NCI-H2196 treated with DMSO at 0.1 percent for 48 hours (cell line): ENCODE measurements at regions not wholly inside any gene's neighbourhood (a gene's known extent, or its start where the extent isn't known, plus 50 kb on each side); places are given as distances from the start of the nearest gene placed in this dataset.

Experiments
- DNase-seq: peaks from one replicate; lab custom pipeline; 2025; ENCODE audit not compliant: unreplicated experiment; lab: John Stamatoyannopoulos, UW

DNA sequence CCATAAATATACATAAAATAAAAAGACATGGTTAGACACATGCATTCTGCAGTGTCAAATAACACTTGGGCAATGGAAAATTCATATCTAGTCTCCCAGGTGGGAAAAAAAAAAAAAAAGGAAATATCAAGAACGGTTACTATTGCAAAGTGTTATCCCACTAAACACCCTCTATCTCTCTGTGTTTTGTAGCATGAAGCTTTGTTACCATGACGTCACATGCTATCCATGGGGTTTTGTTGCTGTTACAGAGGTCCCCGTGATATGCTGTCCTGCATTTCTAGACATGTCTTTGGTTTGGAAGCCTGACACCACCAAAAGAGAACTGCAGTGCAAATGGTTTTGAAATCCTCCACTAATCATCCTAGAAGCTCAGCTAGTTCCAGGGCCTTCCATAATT, 50.7 kb upstream of the TLR3 start:
- no peak for DNase-seq

DNA sequence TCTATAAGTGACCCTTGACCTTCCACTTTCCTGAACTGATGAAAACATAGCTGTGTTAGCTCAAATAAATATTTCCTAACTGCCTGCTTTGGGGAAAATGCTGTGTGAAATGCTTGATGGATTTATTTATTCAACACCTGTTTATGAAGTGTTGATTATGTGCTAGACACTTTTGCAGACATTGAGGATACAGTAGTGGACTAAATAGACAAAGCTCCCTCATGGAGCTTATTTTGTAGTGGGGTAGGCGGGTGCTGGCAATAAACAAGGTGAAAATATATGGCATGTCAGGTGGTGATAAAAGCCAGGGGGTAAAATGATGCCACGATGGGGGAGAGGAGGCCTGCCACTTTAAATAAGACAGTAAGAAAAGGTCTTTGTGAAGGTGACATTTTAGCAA, 50.2 kb upstream of the TLR3 start:
- no peak for DNase-seq
